ENCODE measurements at regions not wholly inside any gene's neighbourhood (a gene's known extent, or its start where the extent isn't known, plus 50 kb on each side); places are given as distances from the start of the nearest gene placed in this dataset.

GRCh38 chr10:62723375-62723774 is 81.1 kb upstream of the ADO start:
- intact Hi-C loops (cut with DNase I), result no loop called here
- H3K4me3 ChIP-seq, result no peak overlapping the region
- no peak overlapping the region for H3K27ac ChIP-seq
- no peaks in the 10 kb centered on the region for H3K27me3 ChIP-seq
- DNase-seq (ENCODE audit: extremely low spot score in 2 of 2), result no peak
- no peaks in the 10 kb centered on the region for H3K4me1 ChIP-seq
- TF ChIP-seq POLR2A (IDR thresholded peaks at IDR 0.05), result no peak
- TF ChIP-seq, protein P1, sequence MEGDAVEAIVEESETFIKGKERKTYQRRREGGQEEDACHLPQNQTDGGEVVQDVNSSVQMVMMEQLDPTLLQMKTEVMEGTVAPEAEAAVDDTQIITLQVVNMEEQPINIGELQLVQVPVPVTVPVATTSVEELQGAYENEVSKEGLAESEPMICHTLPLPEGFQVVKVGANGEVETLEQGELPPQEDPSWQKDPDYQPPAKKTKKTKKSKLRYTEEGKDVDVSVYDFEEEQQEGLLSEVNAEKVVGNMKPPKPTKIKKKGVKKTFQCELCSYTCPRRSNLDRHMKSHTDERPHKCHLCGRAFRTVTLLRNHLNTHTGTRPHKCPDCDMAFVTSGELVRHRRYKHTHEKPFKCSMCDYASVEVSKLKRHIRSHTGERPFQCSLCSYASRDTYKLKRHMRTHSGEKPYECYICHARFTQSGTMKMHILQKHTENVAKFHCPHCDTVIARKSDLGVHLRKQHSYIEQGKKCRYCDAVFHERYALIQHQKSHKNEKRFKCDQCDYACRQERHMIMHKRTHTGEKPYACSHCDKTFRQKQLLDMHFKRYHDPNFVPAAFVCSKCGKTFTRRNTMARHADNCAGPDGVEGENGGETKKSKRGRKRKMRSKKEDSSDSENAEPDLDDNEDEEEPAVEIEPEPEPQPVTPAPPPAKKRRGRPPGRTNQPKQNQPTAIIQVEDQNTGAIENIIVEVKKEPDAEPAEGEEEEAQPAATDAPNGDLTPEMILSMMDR (IDR thresholded peaks at IDR 0.05), result no peak
- no peak for TF ChIP-seq POLR2AphosphoS5 (IDR thresholded peaks at IDR 0.05; ENCODE audit: insufficient read depth in 1 of 2, low read depth in 1 of 2)
- no peaks in the 10 kb centered on the region for H3K9me3 ChIP-seq
- no peaks in the 10 kb centered on the region for H3K36me3 ChIP-seq

GRCh38 chr10:62724465-62724864 is 80.1 kb upstream of the ADO start:
- TF ChIP-seq POLR2AphosphoS5 (IDR thresholded peaks at IDR 0.05; ENCODE audit: insufficient read depth in 1 of 2, low read depth in 1 of 2) (no peak), POLR2A (IDR thresholded peaks at IDR 0.05) (no peak)
- TF ChIP-seq, protein P1 (IDR thresholded peaks at IDR 0.05), result no peak
- intact Hi-C loops (cut with DNase I), result no loop called here
- no peak for DNase-seq (ENCODE audit: extremely low spot score in 2 of 2)

DNA sequence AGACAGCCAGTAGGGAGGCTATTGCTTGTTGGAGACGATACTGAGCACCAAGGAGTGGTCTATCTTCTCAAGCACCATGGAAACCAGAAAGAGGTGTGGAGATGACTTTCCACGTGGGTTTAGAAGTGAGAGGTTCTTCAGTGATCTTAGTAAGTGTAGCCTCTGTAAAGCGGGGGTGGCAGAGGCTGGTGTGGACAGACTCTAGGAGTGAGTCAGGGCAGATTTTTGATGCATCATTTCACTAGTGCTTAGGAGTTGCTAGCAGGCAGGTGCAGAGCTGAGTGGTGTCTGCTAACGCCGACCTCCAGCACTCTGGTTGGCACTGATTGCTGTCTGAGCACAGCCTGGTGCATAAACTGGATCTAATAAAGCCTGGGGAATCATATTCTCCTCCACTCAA is 78.4 kb upstream of the ADO start:
- no peak overlapping the region for H3K27ac ChIP-seq
- TF ChIP-seq, protein P1 (IDR thresholded peaks at IDR 0.05), result no peak
- TF ChIP-seq POLR2AphosphoS5 (IDR thresholded peaks at IDR 0.05; ENCODE audit: insufficient read depth in 1 of 2, low read depth in 1 of 2) (no peak), POLR2A (IDR thresholded peaks at IDR 0.05) (no peak)
- no peaks in the 10 kb centered on the region for H3K36me3 ChIP-seq
- H3K4me3 ChIP-seq, result no peak overlapping the region
- H3K4me1 ChIP-seq, result no peaks in the 10 kb centered on the region
- H3K9me3 ChIP-seq, result no peaks in the 10 kb centered on the region
- intact Hi-C loops (cut with DNase I), result no loop called here
- no peak for DNase-seq (ENCODE audit: extremely low spot score in 2 of 2)
- no peaks in the 10 kb centered on the region for H3K27me3 ChIP-seq

More at GRCh38 chr10:62724465-62724864, 80.1 kb upstream of the ADO start:
- H3K36me3 ChIP-seq, result no peaks in the 10 kb centered on the region
- no peak overlapping the region for H3K27ac ChIP-seq
- H3K27me3 ChIP-seq, result no peaks in the 10 kb centered on the region
- no peaks in the 10 kb centered on the region for H3K9me3 ChIP-seq
- no peak overlapping the region for H3K4me3 ChIP-seq
- H3K4me1 ChIP-seq, result no peaks in the 10 kb centered on the region

GRCh38 chr10:62726638-62727037 is 77.9 kb upstream of the ADO start:
- Histone ChIP-seq H3K27ac (no peak overlapping the region), H3K9me3 (no peaks in the 10 kb centered on the region), H3K4me3 (no peak overlapping the region), H3K4me1 (no peaks in the 10 kb centered on the region), H3K36me3 (no peaks in the 10 kb centered on the region), H3K27me3 (no peaks in the 10 kb centered on the region)
- intact Hi-C loops (cut with DNase I), result no loop called here
- no peak for DNase-seq (ENCODE audit: extremely low spot score in 2 of 2)
- TF ChIP-seq POLR2AphosphoS5 (IDR thresholded peaks at IDR 0.05; ENCODE audit: insufficient read depth in 1 of 2, low read depth in 1 of 2) (no peak), POLR2A (IDR thresholded peaks at IDR 0.05) (no peak)
- TF ChIP-seq, protein P1 (IDR thresholded peaks at IDR 0.05), result no peak

DNA sequence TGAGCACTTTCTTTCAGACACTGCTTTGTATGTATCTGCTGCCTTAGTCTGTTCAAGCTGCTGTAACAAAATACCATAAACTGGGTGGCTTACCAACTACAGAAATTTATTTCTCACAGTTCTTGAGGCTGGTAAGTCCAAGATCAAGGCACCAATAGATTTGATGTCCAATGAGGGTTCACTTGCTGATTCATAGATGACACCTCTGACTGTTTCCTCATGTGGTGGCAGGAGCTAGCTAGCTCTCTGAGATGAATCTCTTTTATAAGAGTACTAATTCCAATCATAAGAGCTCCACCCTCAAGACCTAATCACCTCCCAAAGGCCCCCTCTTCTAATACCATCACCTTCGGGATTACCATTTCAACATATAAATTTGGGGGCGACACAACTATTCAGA is 76.6 kb upstream of the ADO start:
- no peak overlapping the region for H3K27ac ChIP-seq
- H3K9me3 ChIP-seq, result no peaks in the 10 kb centered on the region
- intact Hi-C loops (cut with DNase I), result no loop called here
- H3K4me1 ChIP-seq, result no peaks in the 10 kb centered on the region
- H3K36me3 ChIP-seq, result no peaks in the 10 kb centered on the region
- TF ChIP-seq, protein P1 (IDR thresholded peaks at IDR 0.05), result no peak
- no peak for TF ChIP-seq POLR2A (IDR thresholded peaks at IDR 0.05)
- no peak for TF ChIP-seq POLR2AphosphoS5 (IDR thresholded peaks at IDR 0.05; ENCODE audit: insufficient read depth in 1 of 2, low read depth in 1 of 2)
- DNase-seq (ENCODE audit: extremely low spot score in 2 of 2), result no peak
- no peaks in the 10 kb centered on the region for H3K27me3 ChIP-seq
- H3K4me3 ChIP-seq, result no peak overlapping the region
